Adrenal gland (tissue), 5 donors: ENCODE measurements at regions not wholly inside any gene's neighbourhood (a gene's known extent, or its start where the extent isn't known, plus 50 kb on each side); places are given as distances from the start of the nearest gene placed in this dataset.

Source experiments
- CTCF ChIP-seq, 6 experiments: fragments of 450-650 bp in 4 of 6; fragments of 200-600 bp in 2 of 6; sonication (generic) in 1 of 6; IDR thresholded peaks; 1 replicate in 5 of 6; 2 replicates in 1 of 6; pipeline versions ENCODE4 v1.5.1 to v1.8.0; 2016 to 2021; ENCODE audit warnings: antibody characterized with exemption in 6 of 6, mild to moderate bottlenecking in 2 of 6, moderate library complexity in 1 of 6
- POLR2A ChIP-seq, 2 donors: fragments of 450-650 bp; IDR thresholded peaks; one replicate each; pipeline ENCODE4 v1.6.1; 2017; ENCODE audit warnings: antibody characterized with exemption in 2 of 2, mild to moderate bottlenecking in 2 of 2, moderate library complexity in 1 of 2
- donor health status: DM: no; HTN: no; CAD: no.

- TF ChIP-seq CTCF (IDR thresholded peaks at IDR 0.05) (no peak), POLR2A (IDR thresholded peaks at IDR 0.05) (no peak)
Observed at GRCh38 chr15:38059665-38060064, 125.2 kb downstream of the TMCO5A start.
